GM12865 (cell line): ENCODE measurements at regions not wholly inside any gene's neighbourhood (a gene's known extent, or its start where the extent isn't known, plus 50 kb on each side); places are given as distances from the start of the nearest gene placed in this dataset.

ENCODE experiments used
- DNase-seq: peaks from one replicate; pipeline ENCODE4 v3.0.0; 2010; ENCODE audit warnings: low read depth
- H3K4me3 ChIP-seq: 2 replicates; pipeline ENCODE4 v1.5.1; 2011; ENCODE audit warnings: mild to moderate bottlenecking, low read depth, low read length, control low read depth
- CTCF ChIP-seq: IDR thresholded peaks from 2 replicates; pipeline ENCODE4 v1.5.1; 2011; ENCODE audit warnings: low read length, control low read depth, low read depth, inconsistent platforms; ENCODE audit not compliant: insufficient read depth; ENCODE audit errors: missing control alignments

- no peak overlapping the region for H3K4me3 ChIP-seq
- peak; percentile 8 for DNase-seq
- TF ChIP-seq CTCF = no peak
These were observed 94.2 kb upstream of the IGFBP3 start for GRCh38 chr7:46015107-46015868.

GRCh38 chr7:46011501-46011900 is 90.4 kb upstream of the IGFBP3 start:
- H3K4me3 ChIP-seq = no peak overlapping the region
- DNase-seq = no peak
- TF ChIP-seq CTCF = no peak

GRCh38 chr7:46011059-46011458 is 90.0 kb upstream of the IGFBP3 start:
- no peak for TF ChIP-seq CTCF
- no peak overlapping the region for H3K4me3 ChIP-seq
- no peak for DNase-seq

GRCh38 chr7:46009211-46009610 is 88.1 kb upstream of the IGFBP3 start:
- no peak for TF ChIP-seq CTCF
- H3K4me3 ChIP-seq = no peak overlapping the region
- DNase-seq = no peak

GRCh38 chr7:46007990-46008643 is 87.0 kb upstream of the IGFBP3 start:
- no peak for TF ChIP-seq CTCF
- DNase-seq = no peak
- H3K4me3 ChIP-seq = no peak overlapping the region

GRCh38 chr7:46007194-46007593 is 86.1 kb upstream of the IGFBP3 start:
- H3K4me3 ChIP-seq = no peak overlapping the region
- TF ChIP-seq CTCF = no peak
- DNase-seq = no peak
